NCI-H345 (cell line): ENCODE measurements at regions not wholly inside any gene's neighbourhood (a gene's known extent, or its start where the extent isn't known, plus 50 kb on each side); places are given as distances from the start of the nearest gene placed in this dataset.
A peak's percentile ranks its signal among the peaks of the same experiment; 100 is the strongest.
"Not testable (repeated sequence)": the region's sequence is repeated elsewhere in the genome, so short reads cannot be mapped to it uniquely, and the experiment has no call there.

Experiments used
- DNase-seq: peaks from one replicate; lab custom pipeline; 2025; lab: John Stamatoyannopoulos, UW

GRCh38 chr6:23518294-23518693, 607.7 kb upstream of the NRSN1 start:
- DNase-seq: no peak

- DNase-seq: no peak
Measured at GRCh38 chr6:23522792-23523547, 603.0 kb upstream of the NRSN1 start.

GRCh38 chr6:23523771-23524170, 602.2 kb upstream of the NRSN1 start:
- DNase-seq: no peak

GRCh38 chr6:23524548-23524947, 601.5 kb upstream of the NRSN1 start:
- DNase-seq: no peak

- no peak for DNase-seq
Measured at GRCh38 chr6:23526526-23526925, 599.5 kb upstream of the NRSN1 start.

- DNase-seq: no peak
Measured at GRCh38 chr6:23529902-23530301, 596.1 kb upstream of the NRSN1 start.

- DNase-seq: no peak
Measured at GRCh38 chr6:23531666-23532065, 594.3 kb upstream of the NRSN1 start.

GRCh38 chr6:23532227-23532626, 593.8 kb upstream of the NRSN1 start:
- DNase-seq: no peak

GRCh38 chr6:23533311-23533710, 592.7 kb upstream of the NRSN1 start:
- no peak for DNase-seq

- no peak for DNase-seq
Measured at GRCh38 chr6:23533944-23534343, 592.1 kb upstream of the NRSN1 start.

- no peak for DNase-seq
Measured at GRCh38 chr6:23534351-23534750, 591.7 kb upstream of the NRSN1 start.

- DNase-seq: no peak
Measured at GRCh38 chr6:23535101-23535500, 590.9 kb upstream of the NRSN1 start.

GRCh38 chr6:23537828-23538227, 588.2 kb upstream of the NRSN1 start:
- no peak for DNase-seq

GRCh38 chr6:23547851-23548250, 578.2 kb upstream of the NRSN1 start:
- DNase-seq: no peak

GRCh38 chr6:23554953-23555352, 571.1 kb upstream of the NRSN1 start:
- DNase-seq: not testable (repeated sequence)

- no peak for DNase-seq
Measured at GRCh38 chr6:23559587-23560343, 566.2 kb upstream of the NRSN1 start.

- DNase-seq: no peak
Measured at GRCh38 chr6:23561732-23562131, 564.3 kb upstream of the NRSN1 start.

- DNase-seq: no peak
Measured at GRCh38 chr6:23562554-23562953, 563.5 kb upstream of the NRSN1 start.

- no peak for DNase-seq
Measured at GRCh38 chr6:23563323-23563722, 562.7 kb upstream of the NRSN1 start.

- DNase-seq: peak; percentile 74
Measured at GRCh38 chr6:23566418-23566817, 559.6 kb upstream of the NRSN1 start.

GRCh38 chr6:23568292-23568691, 557.7 kb upstream of the NRSN1 start:
- DNase-seq: no peak

- DNase-seq: no peak
Measured at GRCh38 chr6:23584134-23584763, 541.8 kb upstream of the NRSN1 start.

- no peak for DNase-seq
Measured at GRCh38 chr6:23587582-23587981, 538.4 kb upstream of the NRSN1 start.
